ENCODE measurements at regions not wholly inside any gene's neighbourhood (a gene's known extent, or its start where the extent isn't known, plus 50 kb on each side); places are given as distances from the start of the nearest gene placed in this dataset.

- ATAC-seq (no peak), DNase-seq (no peak)
- H3K4me3 ChIP-seq, result no peak overlapping the region
- no peaks in the 10 kb centered on the region for H3K36me3 ChIP-seq (ENCODE audit: low read depth)
- intact Hi-C loops (cut with DNase I, micrococcal nuclease), result no loop called here
- TF ChIP-seq CTCF (IDR thresholded peaks at IDR 0.05), result no peak
- no peaks in the 10 kb centered on the region for H3K4me1 ChIP-seq (ENCODE audit: low read depth)
- H3K9me3 ChIP-seq, result no peaks in the 10 kb centered on the region
Observed at GRCh38 chr3:151581035-151581434, 120.2 kb upstream of the IGSF10 start.

- DNase-seq (no peak), ATAC-seq (no peak)
- Histone ChIP-seq H3K4me1 (ENCODE audit: low read depth) (no peaks in the 10 kb centered on the region), H3K4me3 (no peak overlapping the region), H3K36me3 (ENCODE audit: low read depth) (no peaks in the 10 kb centered on the region), H3K9me3 (no peaks in the 10 kb centered on the region)
- no peak for TF ChIP-seq CTCF (IDR thresholded peaks at IDR 0.05)
- intact Hi-C loops (cut with DNase I, micrococcal nuclease), result no loop called here
Observed at GRCh38 chr3:151580591-151580990, 119.7 kb upstream of the IGSF10 start.

GRCh38 chr3:151579571-151580270, 118.9 kb upstream of the IGSF10 start:
- Histone ChIP-seq H3K9me3 (no peaks in the 10 kb centered on the region), H3K36me3 (ENCODE audit: low read depth) (no peaks in the 10 kb centered on the region), H3K4me1 (ENCODE audit: low read depth) (no peaks in the 10 kb centered on the region), H3K4me3 (no peak overlapping the region)
- DNase-seq (no peak), ATAC-seq (no peak)
- no peak for TF ChIP-seq CTCF (IDR thresholded peaks at IDR 0.05)
- intact Hi-C loops (cut with DNase I, micrococcal nuclease), result no loop called here

GRCh38 chr3:151578495-151578894, 117.6 kb upstream of the IGSF10 start:
- DNase-seq (no peak), ATAC-seq (no peak)
- H3K9me3 ChIP-seq, result no peaks in the 10 kb centered on the region
- no peak for TF ChIP-seq CTCF (IDR thresholded peaks at IDR 0.05)
- no peak overlapping the region for H3K4me3 ChIP-seq
- intact Hi-C loops (cut with DNase I, micrococcal nuclease), result no loop called here
- H3K4me1 ChIP-seq (ENCODE audit: low read depth), result no peaks in the 10 kb centered on the region
- no peaks in the 10 kb centered on the region for H3K36me3 ChIP-seq (ENCODE audit: low read depth)

- no peak for ATAC-seq
- Histone ChIP-seq H3K4me1 (ENCODE audit: low read depth) (no peaks in the 10 kb centered on the region), H3K9me3 (no peaks in the 10 kb centered on the region)
Observed at GRCh38 chr3:151576511-151577137, 115.8 kb upstream of the IGSF10 start.

More at GRCh38 chr3:151576511-151577137, 115.8 kb upstream of the IGSF10 start:
- DNase-seq, result no peak
- no peak for TF ChIP-seq CTCF (IDR thresholded peaks at IDR 0.05)
- intact Hi-C loops (cut with DNase I, micrococcal nuclease), result no loop called here
- no peaks in the 10 kb centered on the region for H3K36me3 ChIP-seq (ENCODE audit: low read depth)
- no peak overlapping the region for H3K4me3 ChIP-seq

Measured in mucosa of descending colon (tissue), 3 donors.